AG10803 (cell line): ENCODE measurements at regions not wholly inside any gene's neighbourhood (a gene's known extent, or its start where the extent isn't known, plus 50 kb on each side); places are given as distances from the start of the nearest gene placed in this dataset.

Experiments
- DNase-seq: peaks from one replicate; pipeline ENCODE4 v3.0.0; 2010; ENCODE audit warnings: low read depth
- H3K4me3 ChIP-seq: 2 replicates; pipeline ENCODE4 v1.5.1; 2011; ENCODE audit warnings: mild to moderate bottlenecking, low read length, control low read depth
- TF ChIP-seq, protein P1 (sequence below): conservative IDR thresholded peaks from 2 replicates; pipeline ENCODE4 v1.5.1; 2011; ENCODE audit warnings: mild to moderate bottlenecking, low read length, control low read depth, inconsistent platforms

GRCh38 chr4:26160591-26160990 lies 160.2 kb upstream of the RBPJ start:
- no peak overlapping the region for H3K4me3 ChIP-seq
- no peak for DNase-seq
- TF ChIP-seq, protein P1, sequence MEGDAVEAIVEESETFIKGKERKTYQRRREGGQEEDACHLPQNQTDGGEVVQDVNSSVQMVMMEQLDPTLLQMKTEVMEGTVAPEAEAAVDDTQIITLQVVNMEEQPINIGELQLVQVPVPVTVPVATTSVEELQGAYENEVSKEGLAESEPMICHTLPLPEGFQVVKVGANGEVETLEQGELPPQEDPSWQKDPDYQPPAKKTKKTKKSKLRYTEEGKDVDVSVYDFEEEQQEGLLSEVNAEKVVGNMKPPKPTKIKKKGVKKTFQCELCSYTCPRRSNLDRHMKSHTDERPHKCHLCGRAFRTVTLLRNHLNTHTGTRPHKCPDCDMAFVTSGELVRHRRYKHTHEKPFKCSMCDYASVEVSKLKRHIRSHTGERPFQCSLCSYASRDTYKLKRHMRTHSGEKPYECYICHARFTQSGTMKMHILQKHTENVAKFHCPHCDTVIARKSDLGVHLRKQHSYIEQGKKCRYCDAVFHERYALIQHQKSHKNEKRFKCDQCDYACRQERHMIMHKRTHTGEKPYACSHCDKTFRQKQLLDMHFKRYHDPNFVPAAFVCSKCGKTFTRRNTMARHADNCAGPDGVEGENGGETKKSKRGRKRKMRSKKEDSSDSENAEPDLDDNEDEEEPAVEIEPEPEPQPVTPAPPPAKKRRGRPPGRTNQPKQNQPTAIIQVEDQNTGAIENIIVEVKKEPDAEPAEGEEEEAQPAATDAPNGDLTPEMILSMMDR = no peak

DNA sequence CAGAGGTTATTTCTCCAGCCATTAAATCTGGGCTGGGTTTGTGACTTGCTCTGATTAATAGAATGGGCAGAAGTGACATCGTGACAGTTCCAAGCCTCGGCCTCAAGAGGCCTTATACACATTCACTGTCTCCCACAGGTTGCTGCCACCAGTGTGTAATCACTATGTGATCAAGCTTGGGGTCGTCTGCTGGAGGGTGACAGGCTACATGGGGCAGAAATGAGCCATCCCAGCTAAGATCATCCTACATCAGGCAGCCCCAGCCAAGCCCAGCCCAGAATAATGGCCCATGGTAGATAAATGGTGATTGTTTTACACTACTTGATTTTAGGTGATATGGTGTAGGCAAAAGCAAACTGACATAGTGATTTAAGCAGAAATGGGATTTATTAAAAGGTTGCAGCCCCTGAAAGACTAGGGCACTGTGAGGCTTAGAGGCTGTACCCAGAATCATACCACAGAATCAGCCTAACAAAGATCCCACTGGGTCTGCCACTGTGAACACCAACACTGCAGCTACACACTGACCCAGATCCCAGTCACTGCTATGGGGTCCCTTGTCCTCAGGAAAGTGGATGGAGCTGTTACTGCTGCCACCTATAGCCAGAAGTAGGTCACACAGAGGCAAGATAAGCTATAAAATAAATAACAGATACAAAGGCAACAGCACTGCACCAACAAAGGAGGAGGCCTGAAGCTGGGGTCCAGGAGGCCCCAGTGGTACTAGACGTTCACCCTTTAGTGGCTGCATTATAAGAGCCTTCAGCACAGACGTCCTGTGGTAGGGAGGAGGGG lies 159.6 kb upstream of the RBPJ start:
- TF ChIP-seq, protein P1 = peak; percentile 25
- H3K4me3 ChIP-seq = no peak overlapping the region
- no peak for DNase-seq

DNA sequence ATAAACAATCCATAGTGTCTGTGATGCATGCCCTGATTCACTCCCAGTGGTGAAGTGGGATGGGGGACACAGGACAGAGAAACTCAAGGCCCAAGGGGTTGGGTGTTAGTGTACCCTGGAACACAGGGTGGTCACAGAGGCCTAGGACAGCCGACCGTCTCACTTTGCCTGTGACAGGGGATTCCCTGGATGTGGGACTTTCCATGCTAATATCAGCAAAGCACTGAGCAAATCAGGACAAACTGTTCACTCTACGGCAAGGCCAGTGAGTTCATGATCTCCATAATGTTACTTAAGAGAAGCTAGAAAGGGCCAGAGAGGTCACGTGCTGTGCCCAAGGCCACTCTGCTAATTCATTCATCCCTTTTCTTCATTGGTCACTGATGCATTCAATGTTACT lies 158.7 kb upstream of the RBPJ start:
- no peak for DNase-seq
- TF ChIP-seq, protein P1 = no peak
- H3K4me3 ChIP-seq = no peak overlapping the region

DNA sequence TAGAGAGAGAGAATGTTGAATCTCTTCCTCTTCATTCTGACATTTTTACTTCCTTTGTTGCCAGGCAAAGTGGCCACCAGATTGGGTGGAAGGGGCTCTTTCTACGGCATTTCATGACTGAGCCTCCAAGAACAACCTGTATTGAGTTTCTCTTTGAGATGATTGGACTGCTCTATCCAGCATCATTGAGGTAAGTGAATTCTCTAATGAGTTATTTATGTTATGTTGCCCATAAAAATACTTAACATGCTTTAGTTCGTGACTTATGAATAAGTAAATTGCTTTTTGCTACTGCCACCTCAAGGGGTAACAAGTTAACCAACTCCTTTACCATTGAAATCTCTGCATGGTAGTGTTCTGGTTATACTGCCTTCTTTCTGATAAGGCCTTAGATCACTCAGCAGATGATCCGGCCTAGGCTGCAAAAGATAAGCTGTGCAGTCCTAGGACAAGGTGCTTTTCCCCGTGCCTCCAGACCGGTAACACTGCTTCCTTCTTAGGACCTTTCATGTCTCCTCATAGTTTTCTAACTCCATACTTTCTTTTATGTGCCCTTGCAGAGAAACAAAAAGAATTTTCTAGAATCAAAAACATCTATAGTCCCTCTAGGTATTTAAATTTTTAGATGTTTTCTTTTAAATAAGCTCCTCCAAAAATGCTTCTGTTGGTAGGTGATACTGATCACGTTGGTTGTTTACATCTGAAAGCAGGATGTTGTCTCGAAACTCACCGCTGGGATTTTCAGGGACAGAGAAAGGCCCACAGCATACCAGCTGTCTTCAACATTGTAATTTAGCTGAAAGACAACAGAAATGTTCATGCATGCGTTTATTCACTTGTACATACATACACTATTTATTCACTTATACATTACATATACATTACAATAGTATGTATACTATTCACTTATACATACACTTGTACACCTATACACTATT lies 157.1 kb upstream of the RBPJ start:
- TF ChIP-seq, protein P1 = no peak
- DNase-seq = no peak
- no peak overlapping the region for H3K4me3 ChIP-seq

DNA sequence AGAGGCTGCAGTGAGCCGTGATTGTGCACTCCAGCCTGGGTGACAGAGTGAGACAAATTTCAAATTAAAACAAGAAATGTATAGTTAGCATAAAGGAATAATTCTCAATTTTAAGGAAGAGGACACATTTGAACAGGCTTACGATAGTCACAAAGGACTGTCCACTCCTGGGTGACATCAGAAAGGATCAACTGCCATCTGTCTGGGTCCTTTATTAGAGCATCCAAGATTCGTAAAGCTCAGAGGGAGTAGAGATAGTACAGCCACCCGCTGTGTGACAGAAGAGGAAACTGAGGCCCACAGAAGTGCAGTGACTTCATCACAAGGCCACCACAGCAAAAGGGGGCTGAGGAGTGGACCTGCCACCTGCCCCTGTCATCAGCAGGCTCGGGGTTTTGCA lies 149.3 kb upstream of the RBPJ start:
- DNase-seq = no peak
- H3K4me3 ChIP-seq = no peak overlapping the region
- TF ChIP-seq, protein P1 = no peak

DNA sequence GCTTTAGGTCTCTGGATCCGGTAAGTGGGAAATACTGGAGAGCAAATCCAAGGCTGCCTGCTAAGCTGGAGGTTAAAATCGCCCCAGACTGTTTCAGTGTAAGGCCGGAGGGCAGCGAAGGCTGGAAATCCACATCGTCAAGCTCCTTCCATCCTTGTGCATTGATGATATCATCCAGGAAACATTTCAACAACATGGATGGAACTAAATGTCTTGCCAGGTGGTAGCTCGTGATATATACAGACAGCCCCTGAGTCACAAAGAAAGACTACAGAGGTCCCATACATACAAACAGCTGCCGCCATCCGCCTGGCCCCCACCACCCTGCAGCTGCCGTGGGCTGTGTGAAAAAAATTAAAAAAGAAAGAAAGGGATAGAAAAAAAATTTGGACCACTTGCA lies 148.9 kb upstream of the RBPJ start:
- TF ChIP-seq, protein P1 = no peak

More for the DNA sequence above, 148.9 kb upstream of the RBPJ start:
- peak; percentile 17 for DNase-seq
- H3K4me3 ChIP-seq = no peak overlapping the region
